ENCODE measurements at regions not wholly inside any gene's neighbourhood (a gene's known extent, or its start where the extent isn't known, plus 50 kb on each side); places are given as distances from the start of the nearest gene placed in this dataset.

DNA sequence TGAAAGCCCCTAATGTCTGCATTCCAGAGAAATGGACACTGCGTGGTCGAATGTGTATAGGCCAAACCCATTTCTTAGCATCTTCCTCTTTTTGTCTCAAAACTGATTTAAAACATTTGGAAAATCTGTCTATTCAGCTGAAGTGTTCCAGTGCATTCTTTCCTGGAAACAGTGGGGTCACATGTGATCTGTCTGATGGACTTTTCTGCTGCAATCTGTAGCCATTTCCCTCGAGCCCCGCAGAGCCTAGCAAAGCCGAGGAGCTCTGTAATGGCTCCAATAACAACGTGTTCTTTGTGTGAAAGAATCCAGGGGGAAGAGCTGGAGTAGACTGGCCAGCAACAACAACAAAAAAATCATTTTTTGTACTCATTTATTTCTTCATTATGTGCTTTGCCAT lies 329.3 kb downstream of the BARHL2 start:
- Histone ChIP-seq H4K20me1 (ENCODE audit: low read depth, low read length) (no peaks in the 10 kb centered on the region), H3K4me3 (ENCODE audit: insufficient read depth, low read length, poor library complexity, severe bottlenecking) (no peak overlapping the region), H3K4me2 (ENCODE audit: low read depth, low read length, poor library complexity, severe bottlenecking) (no peak overlapping the region), H3K36me3 (ENCODE audit: low read length) (no peaks in the 10 kb centered on the region), H3K9me3 (ENCODE audit: insufficient read depth, low read length) (no peaks in the 10 kb centered on the region), H3K79me2 (ENCODE audit: insufficient read depth, low read length) (no peaks in the 10 kb centered on the region), H3K27me3 (ENCODE audit: low read length) (no peaks in the 10 kb centered on the region), H3K27ac (ENCODE audit: low read depth, low read length) (no peak overlapping the region), H3F3A (ENCODE audit: insufficient read depth) (no peaks in the 10 kb centered on the region), H3K9me2 (replicated peaks; ENCODE audit: insufficient read depth, low read length) (no peaks in the 10 kb centered on the region), H3K9ac (ENCODE audit: low read length) (no peak overlapping the region), H2AFZ (ENCODE audit: low read depth, low read length, severe bottlenecking) (no peak overlapping the region)
- no peak for TF ChIP-seq EZH2phosphoT487 (conservative IDR thresholded peaks at IDR 0.05; ENCODE audit: low read length)
- TF ChIP-seq, protein P1, sequence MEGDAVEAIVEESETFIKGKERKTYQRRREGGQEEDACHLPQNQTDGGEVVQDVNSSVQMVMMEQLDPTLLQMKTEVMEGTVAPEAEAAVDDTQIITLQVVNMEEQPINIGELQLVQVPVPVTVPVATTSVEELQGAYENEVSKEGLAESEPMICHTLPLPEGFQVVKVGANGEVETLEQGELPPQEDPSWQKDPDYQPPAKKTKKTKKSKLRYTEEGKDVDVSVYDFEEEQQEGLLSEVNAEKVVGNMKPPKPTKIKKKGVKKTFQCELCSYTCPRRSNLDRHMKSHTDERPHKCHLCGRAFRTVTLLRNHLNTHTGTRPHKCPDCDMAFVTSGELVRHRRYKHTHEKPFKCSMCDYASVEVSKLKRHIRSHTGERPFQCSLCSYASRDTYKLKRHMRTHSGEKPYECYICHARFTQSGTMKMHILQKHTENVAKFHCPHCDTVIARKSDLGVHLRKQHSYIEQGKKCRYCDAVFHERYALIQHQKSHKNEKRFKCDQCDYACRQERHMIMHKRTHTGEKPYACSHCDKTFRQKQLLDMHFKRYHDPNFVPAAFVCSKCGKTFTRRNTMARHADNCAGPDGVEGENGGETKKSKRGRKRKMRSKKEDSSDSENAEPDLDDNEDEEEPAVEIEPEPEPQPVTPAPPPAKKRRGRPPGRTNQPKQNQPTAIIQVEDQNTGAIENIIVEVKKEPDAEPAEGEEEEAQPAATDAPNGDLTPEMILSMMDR (IDR thresholded peaks at IDR 0.05; ENCODE audit: insufficient read depth, low read length, poor library complexity, severe bottlenecking), result no peak

DNA sequence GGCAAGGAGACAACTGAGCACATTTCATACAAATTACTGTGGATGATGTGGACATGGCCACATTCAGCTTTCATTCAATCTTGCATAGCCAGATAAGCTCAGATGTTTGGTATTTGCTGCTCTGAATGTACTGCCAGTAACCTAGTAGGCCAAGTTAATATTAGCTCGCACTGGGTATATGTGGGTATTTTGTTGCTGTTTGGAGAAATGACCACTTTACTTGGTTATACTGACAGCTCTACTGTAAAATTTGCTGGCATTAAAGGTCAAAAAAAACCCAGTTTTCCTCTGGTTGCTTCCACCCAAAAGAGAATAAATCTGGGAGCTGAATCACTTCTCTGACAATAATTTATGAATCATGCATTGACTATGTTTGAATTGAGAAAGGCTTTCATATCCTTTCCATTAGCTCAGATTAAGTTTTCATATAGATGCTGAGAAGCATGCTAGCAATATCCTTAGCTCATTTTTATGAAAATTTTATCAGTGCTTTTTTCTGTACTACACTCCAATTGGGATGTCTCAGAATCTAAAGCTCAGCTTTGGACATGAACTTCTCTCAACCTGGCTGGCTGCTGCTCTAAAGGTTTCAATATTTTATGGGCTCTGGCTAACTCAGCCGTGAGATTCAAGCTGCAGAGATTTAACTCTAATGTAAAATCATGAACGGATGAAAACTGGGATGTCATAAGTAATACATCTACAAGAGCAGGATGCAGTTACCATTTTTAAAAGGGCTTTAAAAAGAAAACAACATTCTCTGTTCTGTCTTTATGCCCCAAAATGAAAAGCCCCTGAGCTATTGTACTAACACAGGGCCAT lies 330.0 kb downstream of the BARHL2 start:
- Histone ChIP-seq H3K4me3 (ENCODE audit: insufficient read depth, low read length, poor library complexity, severe bottlenecking) (no peak overlapping the region), H3K9me3 (ENCODE audit: insufficient read depth, low read length) (no peaks in the 10 kb centered on the region), H3K9ac (ENCODE audit: low read length) (no peak overlapping the region), H4K20me1 (ENCODE audit: low read depth, low read length) (no peaks in the 10 kb centered on the region), H3K27ac (ENCODE audit: low read depth, low read length) (no peak overlapping the region), H3K9me2 (replicated peaks; ENCODE audit: insufficient read depth, low read length) (no peaks in the 10 kb centered on the region), H3K27me3 (ENCODE audit: low read length) (no peaks in the 10 kb centered on the region), H3F3A (ENCODE audit: insufficient read depth) (no peaks in the 10 kb centered on the region), H3K79me2 (ENCODE audit: insufficient read depth, low read length) (no peaks in the 10 kb centered on the region), H3K36me3 (ENCODE audit: low read length) (no peaks in the 10 kb centered on the region), H2AFZ (ENCODE audit: low read depth, low read length, severe bottlenecking) (no peak overlapping the region), H3K4me2 (ENCODE audit: low read depth, low read length, poor library complexity, severe bottlenecking) (no peak overlapping the region)
- TF ChIP-seq EZH2phosphoT487 (conservative IDR thresholded peaks at IDR 0.05; ENCODE audit: low read length), result no peak
- TF ChIP-seq, protein P1 (IDR thresholded peaks at IDR 0.05; ENCODE audit: insufficient read depth, low read length, poor library complexity, severe bottlenecking), result no peak

DNA sequence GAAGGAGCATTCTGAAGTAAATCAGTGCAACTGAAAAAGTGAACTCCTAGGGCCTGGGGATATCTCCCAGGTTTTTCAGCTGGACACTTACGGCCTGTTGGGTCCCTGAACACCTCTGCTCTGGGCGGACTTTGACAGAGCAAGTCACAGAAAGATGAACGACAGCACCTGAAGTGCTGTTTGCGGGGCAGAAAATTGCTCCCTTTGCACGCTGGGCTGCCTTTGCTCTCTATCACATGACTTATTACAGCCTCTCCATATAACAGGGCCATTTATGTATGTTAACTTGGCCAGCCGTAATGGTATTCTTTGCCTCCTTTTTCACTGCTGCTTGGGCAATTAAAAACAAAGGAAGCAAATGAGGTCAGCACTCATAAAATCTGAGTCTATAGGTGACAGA lies 332.9 kb downstream of the BARHL2 start:
- no peak overlapping the region for H3K27ac ChIP-seq (ENCODE audit: low read depth, low read length)
- no peaks in the 10 kb centered on the region for H3K27me3 ChIP-seq (ENCODE audit: low read length)
- no peak overlapping the region for H3K4me3 ChIP-seq (ENCODE audit: insufficient read depth, low read length, poor library complexity, severe bottlenecking)
- H3K9me2 ChIP-seq (replicated peaks; ENCODE audit: insufficient read depth, low read length), result no peaks in the 10 kb centered on the region
- no peaks in the 10 kb centered on the region for H4K20me1 ChIP-seq (ENCODE audit: low read depth, low read length)
- H2AFZ ChIP-seq (ENCODE audit: low read depth, low read length, severe bottlenecking), result no peak overlapping the region
- H3F3A ChIP-seq (ENCODE audit: insufficient read depth), result no peaks in the 10 kb centered on the region
- TF ChIP-seq, protein P1 (IDR thresholded peaks at IDR 0.05; ENCODE audit: insufficient read depth, low read length, poor library complexity, severe bottlenecking), result no peak
- no peak for TF ChIP-seq EZH2phosphoT487 (conservative IDR thresholded peaks at IDR 0.05; ENCODE audit: low read length)
- H3K9ac ChIP-seq (ENCODE audit: low read length), result no peak overlapping the region
- H3K79me2 ChIP-seq (ENCODE audit: insufficient read depth, low read length), result no peaks in the 10 kb centered on the region
- no peaks in the 10 kb centered on the region for H3K36me3 ChIP-seq (ENCODE audit: low read length)
- no peak overlapping the region for H3K4me2 ChIP-seq (ENCODE audit: low read depth, low read length, poor library complexity, severe bottlenecking)
- no peaks in the 10 kb centered on the region for H3K9me3 ChIP-seq (ENCODE audit: insufficient read depth, low read length)

Measured in SU-DHL-6 (cell line).